Mammary epithelial cell (primary cell): ENCODE measurements at regions not wholly inside any gene's neighbourhood (a gene's known extent, or its start where the extent isn't known, plus 50 kb on each side); places are given as distances from the start of the nearest gene placed in this dataset.

Experiments
- EZH2 ChIP-seq: IDR thresholded peaks from 2 replicates; pipeline ENCODE4 v1.6.1; 2012; ENCODE audit warnings: low read length, inconsistent platforms, borderline replicate concordance
- TF ChIP-seq, protein P1 (sequence below), 2 donors: IDR thresholded peaks in 1 of 2; conservative IDR thresholded peaks in 1 of 2; 2 replicates each; pipeline ENCODE4 v1.5.1; 2011 to 2012; ENCODE audit warnings: inconsistent platforms in 2 of 2, low read length in 2 of 2, mild to moderate bottlenecking in 2 of 2, control low read depth in 1 of 2, low read depth in 1 of 2; ENCODE audit not compliant: insufficient read depth in 1 of 2; ENCODE audit errors: extremely low read depth in 1 of 2

- TF ChIP-seq, protein P1, sequence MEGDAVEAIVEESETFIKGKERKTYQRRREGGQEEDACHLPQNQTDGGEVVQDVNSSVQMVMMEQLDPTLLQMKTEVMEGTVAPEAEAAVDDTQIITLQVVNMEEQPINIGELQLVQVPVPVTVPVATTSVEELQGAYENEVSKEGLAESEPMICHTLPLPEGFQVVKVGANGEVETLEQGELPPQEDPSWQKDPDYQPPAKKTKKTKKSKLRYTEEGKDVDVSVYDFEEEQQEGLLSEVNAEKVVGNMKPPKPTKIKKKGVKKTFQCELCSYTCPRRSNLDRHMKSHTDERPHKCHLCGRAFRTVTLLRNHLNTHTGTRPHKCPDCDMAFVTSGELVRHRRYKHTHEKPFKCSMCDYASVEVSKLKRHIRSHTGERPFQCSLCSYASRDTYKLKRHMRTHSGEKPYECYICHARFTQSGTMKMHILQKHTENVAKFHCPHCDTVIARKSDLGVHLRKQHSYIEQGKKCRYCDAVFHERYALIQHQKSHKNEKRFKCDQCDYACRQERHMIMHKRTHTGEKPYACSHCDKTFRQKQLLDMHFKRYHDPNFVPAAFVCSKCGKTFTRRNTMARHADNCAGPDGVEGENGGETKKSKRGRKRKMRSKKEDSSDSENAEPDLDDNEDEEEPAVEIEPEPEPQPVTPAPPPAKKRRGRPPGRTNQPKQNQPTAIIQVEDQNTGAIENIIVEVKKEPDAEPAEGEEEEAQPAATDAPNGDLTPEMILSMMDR (conservative IDR thresholded peaks at IDR 0.05 in 1 of 2, IDR thresholded peaks at IDR 0.05 in 1 of 2; ENCODE audit: extremely low read depth in 1 of 2, insufficient read depth in 1 of 2, low read depth in 1 of 2, low read length in 2 of 2), result no peak
- no peak for TF ChIP-seq EZH2
These were observed 1840.3 kb upstream of the PCDH7 start for GRCh38 chr4:28879900-28880299.
